GM21367 (cell line): ENCODE measurements at regions not wholly inside any gene's neighbourhood (a gene's known extent, or its start where the extent isn't known, plus 50 kb on each side); places are given as distances from the start of the nearest gene placed in this dataset.

Source experiments
- ATAC-seq: cut with Tn5 transposase; IDR thresholded peaks from one replicate; pipeline ENCODE4 v1.9.1; 2021; ENCODE audit not compliant: unreplicated experiment

GRCh38 chr1:229884765-229885164, 182.3 kb upstream of the GALNT2 start:
- no peak for ATAC-seq

- no peak for ATAC-seq
Measured at GRCh38 chr1:229885568-229886495, 181.2 kb upstream of the GALNT2 start.

GRCh38 chr1:229886636-229887035, 180.4 kb upstream of the GALNT2 start:
- ATAC-seq, result no peak

- ATAC-seq, result no peak
Measured at GRCh38 chr1:229887043-229887822, 179.8 kb upstream of the GALNT2 start.

- ATAC-seq, result no peak
Measured at GRCh38 chr1:229888157-229888556, 178.9 kb upstream of the GALNT2 start.

- no peak for ATAC-seq
Measured at GRCh38 chr1:229888561-229889001, 178.5 kb upstream of the GALNT2 start.

GRCh38 chr1:229889031-229889517, 178.0 kb upstream of the GALNT2 start:
- no peak for ATAC-seq

GRCh38 chr1:229891227-229891626, 175.8 kb upstream of the GALNT2 start:
- ATAC-seq, result no peak

GRCh38 chr1:229892515-229893117, 174.4 kb upstream of the GALNT2 start:
- no peak for ATAC-seq

GRCh38 chr1:229893762-229894444, 173.1 kb upstream of the GALNT2 start:
- no peak for ATAC-seq

GRCh38 chr1:229894532-229894931, 172.5 kb upstream of the GALNT2 start:
- ATAC-seq, result no peak

- no peak for ATAC-seq
Measured at GRCh38 chr1:229895605-229896004, 171.4 kb upstream of the GALNT2 start.

GRCh38 chr1:229896306-229896705, 170.7 kb upstream of the GALNT2 start:
- ATAC-seq, result no peak

GRCh38 chr1:229896861-229897260, 170.2 kb upstream of the GALNT2 start:
- no peak for ATAC-seq

- ATAC-seq, result no peak
Measured at GRCh38 chr1:229897501-229897900, 169.5 kb upstream of the GALNT2 start.

GRCh38 chr1:229900220-229900619, 166.8 kb upstream of the GALNT2 start:
- ATAC-seq, result no peak

- ATAC-seq, result no peak
Measured at GRCh38 chr1:229905031-229905545, 161.9 kb upstream of the GALNT2 start.

GRCh38 chr1:229905652-229906051, 161.4 kb upstream of the GALNT2 start:
- ATAC-seq, result no peak

GRCh38 chr1:229907884-229908638, 159.0 kb upstream of the GALNT2 start:
- ATAC-seq, result no peak

- ATAC-seq, result no peak
Measured at GRCh38 chr1:229908689-229909088, 158.3 kb upstream of the GALNT2 start.
